ENCODE measurements at regions not wholly inside any gene's neighbourhood (a gene's known extent, or its start where the extent isn't known, plus 50 kb on each side); places are given as distances from the start of the nearest gene placed in this dataset.

DNA sequence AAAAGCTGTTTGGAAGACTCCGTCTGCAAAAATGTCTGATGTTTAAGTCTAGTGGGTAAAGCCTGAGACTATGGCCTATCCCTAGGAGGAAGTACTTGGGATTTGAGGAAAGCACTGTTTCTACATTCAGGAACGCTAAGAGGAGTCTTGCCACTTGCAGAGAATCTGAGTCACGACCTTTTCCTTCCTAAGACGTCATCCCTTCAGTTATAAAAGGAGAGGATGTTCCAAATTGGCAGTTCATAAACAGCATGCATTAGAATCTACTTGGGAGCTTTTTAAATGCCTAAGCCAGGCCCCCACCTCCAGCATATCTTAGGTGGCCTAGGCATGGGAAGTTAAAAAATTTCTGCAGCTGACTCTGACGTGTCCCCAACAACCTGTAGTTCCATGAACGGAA, 125.9 kb downstream of the TTC32 start:
- TF ChIP-seq, protein P1, sequence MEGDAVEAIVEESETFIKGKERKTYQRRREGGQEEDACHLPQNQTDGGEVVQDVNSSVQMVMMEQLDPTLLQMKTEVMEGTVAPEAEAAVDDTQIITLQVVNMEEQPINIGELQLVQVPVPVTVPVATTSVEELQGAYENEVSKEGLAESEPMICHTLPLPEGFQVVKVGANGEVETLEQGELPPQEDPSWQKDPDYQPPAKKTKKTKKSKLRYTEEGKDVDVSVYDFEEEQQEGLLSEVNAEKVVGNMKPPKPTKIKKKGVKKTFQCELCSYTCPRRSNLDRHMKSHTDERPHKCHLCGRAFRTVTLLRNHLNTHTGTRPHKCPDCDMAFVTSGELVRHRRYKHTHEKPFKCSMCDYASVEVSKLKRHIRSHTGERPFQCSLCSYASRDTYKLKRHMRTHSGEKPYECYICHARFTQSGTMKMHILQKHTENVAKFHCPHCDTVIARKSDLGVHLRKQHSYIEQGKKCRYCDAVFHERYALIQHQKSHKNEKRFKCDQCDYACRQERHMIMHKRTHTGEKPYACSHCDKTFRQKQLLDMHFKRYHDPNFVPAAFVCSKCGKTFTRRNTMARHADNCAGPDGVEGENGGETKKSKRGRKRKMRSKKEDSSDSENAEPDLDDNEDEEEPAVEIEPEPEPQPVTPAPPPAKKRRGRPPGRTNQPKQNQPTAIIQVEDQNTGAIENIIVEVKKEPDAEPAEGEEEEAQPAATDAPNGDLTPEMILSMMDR (IDR thresholded peaks at IDR 0.05; ENCODE audit: low read length) = no peak
- TF ChIP-seq EZH2 (optimal IDR thresholded peaks at IDR 0.05; ENCODE audit: low read depth, low read length) (no peak), EZH2phosphoT487 (IDR thresholded peaks at IDR 0.05; ENCODE audit: low read length) (no peak)

All from MM.1S (cell line).